SK-N-SH treated with all-trans-retinoic acid at 6 μM for 48 hours (cell line): ENCODE measurements at regions not wholly inside any gene's neighbourhood (a gene's known extent, or its start where the extent isn't known, plus 50 kb on each side); places are given as distances from the start of the nearest gene placed in this dataset.

Source experiments
- ATAC-seq: fragments of 200-7000 bp; cut with Tn5 transposase; 3 replicates; pipeline ENCODE4 v1.9.1; 2020; ENCODE audit warnings: mild to moderate bottlenecking, moderate library complexity
- ARNTL ChIP-seq: fragments of 450-650 bp; formaldehyde crosslinking; IDR thresholded peaks from 2 replicates; pipeline ENCODE4 v1.5.0; 2020; ENCODE audit warnings: low read depth, mild to moderate bottlenecking, moderate library complexity, borderline replicate concordance
- BACH2 ChIP-seq: fragments of 250-450 bp; sonication (Bioruptor Pico); IDR thresholded peaks from 2 replicates; pipeline ENCODE4 v1.9.0; 2021; ENCODE audit warnings: mild to moderate bottlenecking, borderline replicate concordance
- CREB5 ChIP-seq: fragments of 250-450 bp; sonication (Bioruptor Pico); IDR thresholded peaks from 2 replicates; pipeline ENCODE4 v1.5.1; 2020; ENCODE audit warnings: low read depth, mild to moderate bottlenecking, moderate library complexity
- CSDC2 ChIP-seq: fragments of 250-450 bp; sonication (Bioruptor Pico); IDR thresholded peaks from 2 replicates; pipeline ENCODE4 v1.5.0; 2020; ENCODE audit warnings: mild to moderate bottlenecking, moderate library complexity
- CSRNP3 ChIP-seq: fragments of 250-450 bp; sonication (Bioruptor Pico); IDR thresholded peaks from 2 replicates; pipeline ENCODE4 v1.5.1; 2021; ENCODE audit warnings: mild to moderate bottlenecking, moderate library complexity
- ESRRG ChIP-seq: fragments of 250-450 bp; sonication (Bioruptor Pico); IDR thresholded peaks from 2 replicates; pipeline ENCODE4 v1.6.1; 2021; ENCODE audit warnings: mild to moderate bottlenecking
- GLIS3 ChIP-seq: fragments of 250-450 bp; sonication (Bioruptor Pico); IDR thresholded peaks from 2 replicates; pipeline ENCODE4 v1.5.0; 2020; ENCODE audit warnings: mild to moderate bottlenecking, moderate library complexity
- ISL1 ChIP-seq: fragments of 250-450 bp; sonication (Bioruptor Pico); IDR thresholded peaks from 2 replicates; pipeline ENCODE4 v2.1.2; 2022; ENCODE audit warnings: mild to moderate bottlenecking, moderate library complexity
- OSR1 ChIP-seq: fragments of 250-450 bp; sonication (Bioruptor Pico); IDR thresholded peaks from 2 replicates; pipeline ENCODE4 v1.8.0; 2022; ENCODE audit warnings: moderate library complexity, mild to moderate bottlenecking, inconsistent platforms
- POU6F1 ChIP-seq: fragments of 250-450 bp; sonication (Bioruptor Pico); IDR thresholded peaks from 2 replicates; pipeline ENCODE4 v1.8.0; 2021; ENCODE audit warnings: low read depth, mild to moderate bottlenecking, moderate library complexity, borderline replicate concordance
- PPARA ChIP-seq: fragments of 250-450 bp; sonication (Bioruptor Pico); IDR thresholded peaks from 2 replicates; pipeline ENCODE4 v1.5.0; 2020; ENCODE audit warnings: mild to moderate bottlenecking, borderline replicate concordance
- RARB ChIP-seq: fragments of 250-450 bp; sonication (Bioruptor Pico); IDR thresholded peaks from 2 replicates; pipeline ENCODE4 v1.8.0; 2021; ENCODE audit warnings: mild to moderate bottlenecking, moderate library complexity
- SNAI2 ChIP-seq: fragments of 250-450 bp; sonication (Bioruptor Pico); IDR thresholded peaks from 2 replicates; pipeline ENCODE4 v1.5.0; 2020; ENCODE audit warnings: mild to moderate bottlenecking, moderate library complexity
- TCF4 ChIP-seq: fragments of 250-450 bp; sonication (Bioruptor Pico); IDR thresholded peaks from 2 replicates; pipeline ENCODE4 v1.8.0; 2021; ENCODE audit warnings: mild to moderate bottlenecking, moderate library complexity, borderline replicate concordance
- TSHZ2 ChIP-seq: fragments of 250-450 bp; sonication (Bioruptor Pico); IDR thresholded peaks from 2 replicates; pipeline ENCODE4 v1.5.0; 2020; ENCODE audit warnings: mild to moderate bottlenecking, moderate library complexity
- ZC3H10 ChIP-seq: fragments of 250-450 bp; sonication (Bioruptor Pico); IDR thresholded peaks from 2 replicates; pipeline ENCODE4 v1.5.1; 2021; ENCODE audit warnings: mild to moderate bottlenecking, moderate library complexity
- ZFP3 ChIP-seq: fragments of 250-450 bp; sonication (Bioruptor Pico); IDR thresholded peaks from 2 replicates; pipeline ENCODE4 v1.5.0; 2020; ENCODE audit warnings: mild to moderate bottlenecking, moderate library complexity
- ZFP30 ChIP-seq: fragments of 450-650 bp; formaldehyde crosslinking; IDR thresholded peaks from 2 replicates; pipeline ENCODE4 v1.5.0; 2022; ENCODE audit warnings: mild to moderate bottlenecking, moderate library complexity
- ZNF70 ChIP-seq: fragments of 450-650 bp; formaldehyde crosslinking; IDR thresholded peaks from 2 replicates; pipeline ENCODE4 v1.5.0; 2020; ENCODE audit warnings: mild to moderate bottlenecking, moderate library complexity
- ZNF8 ChIP-seq: fragments of 450-650 bp; formaldehyde crosslinking; IDR thresholded peaks from 2 replicates; pipeline ENCODE4 v1.5.0; 2020; ENCODE audit warnings: mild to moderate bottlenecking, moderate library complexity

GRCh38 chr12:124392271-124392666, 97.4 kb downstream of the RFLNA start:
- no peak for TF ChIP-seq CSDC2 (CRISPR knock-in tag)
- no peak for TF ChIP-seq ZNF70 (CRISPR knock-in tag)
- no peak for TF ChIP-seq TCF4
- TF ChIP-seq ZC3H10 (CRISPR knock-in tag): no peak
- no peak for TF ChIP-seq ESRRG (CRISPR knock-in tag)
- no peak for TF ChIP-seq ZFP3 (CRISPR knock-in tag)
- TF ChIP-seq TSHZ2: no peak
- TF ChIP-seq OSR1 (CRISPR knock-in tag): no peak
- no peak for TF ChIP-seq ISL1 (CRISPR knock-in tag)
- no peak for TF ChIP-seq RARB (CRISPR knock-in tag)
- TF ChIP-seq POU6F1: no peak
- no peak for TF ChIP-seq CSRNP3 (CRISPR knock-in tag)
- TF ChIP-seq PPARA (CRISPR knock-in tag): no peak
- TF ChIP-seq SNAI2 (CRISPR knock-in tag): no peak
- no peak for TF ChIP-seq GLIS3
- no peak for TF ChIP-seq ZFP30 (CRISPR knock-in tag)
- TF ChIP-seq CREB5 (CRISPR knock-in tag): no peak
- TF ChIP-seq BACH2 (CRISPR knock-in tag): no peak
- no peak for TF ChIP-seq ARNTL (CRISPR knock-in tag)
- no peak for TF ChIP-seq ZNF8
- ATAC-seq: peak; percentile 8

- no peak for ATAC-seq
- no peak for TF ChIP-seq RARB (CRISPR knock-in tag)
- TF ChIP-seq POU6F1: peak; percentile 42; the same call in 1 of the 2 replicates
Observed at GRCh38 chr12:124391340-124392261, 96.7 kb downstream of the RFLNA start.

- ATAC-seq: peak; percentile 21
- TF ChIP-seq ZNF8: no peak
- TF ChIP-seq RARB (CRISPR knock-in tag): no peak
- TF ChIP-seq POU6F1: no peak
- TF ChIP-seq GLIS3: no peak
- no peak for TF ChIP-seq CSRNP3 (CRISPR knock-in tag)
- no peak for TF ChIP-seq OSR1 (CRISPR knock-in tag)
- no peak for TF ChIP-seq ZFP3 (CRISPR knock-in tag)
Observed at GRCh38 chr12:124390442-124391097, 95.7 kb downstream of the RFLNA start.
